ENCODE measurements at regions not wholly inside any gene's neighbourhood (a gene's known extent, or its start where the extent isn't known, plus 50 kb on each side); places are given as distances from the start of the nearest gene placed in this dataset.

GRCh38 chr3:72307438-72308115 is 522.6 kb upstream of the PROK2 start:
- Histone ChIP-seq H3F3A (ENCODE audit: insufficient read depth) (no peaks in the 10 kb centered on the region), H2AFZ (ENCODE audit: low read depth, low read length, severe bottlenecking) (no peak overlapping the region), H3K79me2 (ENCODE audit: insufficient read depth, low read length) (no peaks in the 10 kb centered on the region), H4K20me1 (ENCODE audit: low read depth, low read length) (no peaks in the 10 kb centered on the region), H3K9me2 (replicated peaks; ENCODE audit: insufficient read depth, low read length) (no peaks in the 10 kb centered on the region), H3K27ac (ENCODE audit: low read depth, low read length) (no peak overlapping the region), H3K4me3 (ENCODE audit: insufficient read depth, low read length, poor library complexity, severe bottlenecking) (no peak overlapping the region), H3K4me2 (ENCODE audit: low read depth, low read length, poor library complexity, severe bottlenecking) (no peak overlapping the region), H3K27me3 (ENCODE audit: low read length) (no peaks in the 10 kb centered on the region), H3K9me3 (ENCODE audit: insufficient read depth, low read length) (no peaks in the 10 kb centered on the region), H3K9ac (ENCODE audit: low read length) (no peak overlapping the region), H3K36me3 (ENCODE audit: low read length) (no peaks in the 10 kb centered on the region)
- TF ChIP-seq CTCF (IDR thresholded peaks at IDR 0.05; ENCODE audit: insufficient read depth, low read length, poor library complexity, severe bottlenecking): no peak
- TF ChIP-seq EZH2phosphoT487 (conservative IDR thresholded peaks at IDR 0.05; ENCODE audit: low read length): no peak

DNA sequence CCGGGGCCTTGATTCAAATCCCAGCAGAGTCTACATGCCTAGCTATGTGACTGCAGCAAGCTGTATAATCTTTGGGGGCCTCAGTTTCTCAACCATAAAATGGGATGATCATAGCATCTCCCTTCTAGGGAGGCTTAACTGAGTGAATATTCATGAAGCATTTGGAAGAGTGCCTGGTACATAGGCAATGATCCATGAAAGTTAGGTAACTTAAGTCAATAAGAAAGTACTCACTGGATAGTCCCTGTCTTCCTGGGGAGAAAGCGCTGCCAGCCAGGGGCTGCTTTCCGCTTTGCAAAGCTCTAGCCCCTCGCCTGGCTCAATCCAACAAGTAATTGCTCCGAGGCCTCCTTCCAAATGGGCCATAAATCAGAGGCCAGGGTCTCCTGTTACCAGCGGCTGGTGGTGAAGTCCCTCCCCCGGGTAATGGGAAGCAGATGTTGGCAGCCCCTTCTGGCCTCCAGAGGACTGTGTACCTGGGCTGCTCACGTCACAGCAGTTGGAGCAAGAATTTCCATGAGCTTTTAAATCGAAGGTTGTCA is 521.9 kb upstream of the PROK2 start:
- no peaks in the 10 kb centered on the region for H3K27me3 ChIP-seq (ENCODE audit: low read length)
- no peaks in the 10 kb centered on the region for H3K79me2 ChIP-seq (ENCODE audit: insufficient read depth, low read length)
- H3K4me2 ChIP-seq (ENCODE audit: low read depth, low read length, poor library complexity, severe bottlenecking): no peak overlapping the region
- H3F3A ChIP-seq (ENCODE audit: insufficient read depth): no peaks in the 10 kb centered on the region
- H3K9me2 ChIP-seq (replicated peaks; ENCODE audit: insufficient read depth, low read length): no peaks in the 10 kb centered on the region
- no peaks in the 10 kb centered on the region for H4K20me1 ChIP-seq (ENCODE audit: low read depth, low read length)
- no peak overlapping the region for H3K9ac ChIP-seq (ENCODE audit: low read length)
- no peaks in the 10 kb centered on the region for H3K36me3 ChIP-seq (ENCODE audit: low read length)
- no peak overlapping the region for H3K4me3 ChIP-seq (ENCODE audit: insufficient read depth, low read length, poor library complexity, severe bottlenecking)
- H3K9me3 ChIP-seq (ENCODE audit: insufficient read depth, low read length): no peaks in the 10 kb centered on the region
- no peak for TF ChIP-seq EZH2phosphoT487 (conservative IDR thresholded peaks at IDR 0.05; ENCODE audit: low read length)
- no peak overlapping the region for H2AFZ ChIP-seq (ENCODE audit: low read depth, low read length, severe bottlenecking)
- no peak overlapping the region for H3K27ac ChIP-seq (ENCODE audit: low read depth, low read length)

DNA sequence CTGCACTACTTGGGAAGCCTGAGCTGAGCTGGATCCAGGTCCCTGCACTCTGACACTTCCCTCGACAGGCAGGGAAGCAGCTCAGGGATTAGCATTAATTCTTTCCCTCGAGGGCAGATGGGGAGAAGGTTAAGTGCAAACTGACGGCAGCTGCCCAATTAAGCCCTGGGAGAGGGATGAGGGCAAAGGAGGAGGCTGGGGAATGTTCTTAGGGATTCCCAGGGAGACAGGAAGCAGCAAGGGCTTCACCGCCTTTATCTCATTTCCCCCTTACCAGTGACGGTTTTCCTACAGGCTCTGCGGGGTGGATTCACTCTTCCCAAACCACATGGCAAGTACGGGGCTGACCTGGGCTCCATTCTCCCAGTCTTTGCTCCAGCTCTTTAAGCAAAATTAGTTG is 519.0 kb upstream of the PROK2 start:
- TF ChIP-seq EZH2phosphoT487 (conservative IDR thresholded peaks at IDR 0.05; ENCODE audit: low read length) (no peak), CTCF (IDR thresholded peaks at IDR 0.05; ENCODE audit: insufficient read depth, low read length, poor library complexity, severe bottlenecking) (no peak)
- Histone ChIP-seq H3K36me3 (ENCODE audit: low read length) (no peaks in the 10 kb centered on the region), H3K79me2 (ENCODE audit: insufficient read depth, low read length) (no peaks in the 10 kb centered on the region), H2AFZ (ENCODE audit: low read depth, low read length, severe bottlenecking) (no peak overlapping the region), H4K20me1 (ENCODE audit: low read depth, low read length) (no peaks in the 10 kb centered on the region), H3K4me3 (ENCODE audit: insufficient read depth, low read length, poor library complexity, severe bottlenecking) (no peak overlapping the region), H3K9ac (ENCODE audit: low read length) (no peak overlapping the region), H3K9me3 (ENCODE audit: insufficient read depth, low read length) (no peaks in the 10 kb centered on the region), H3K4me2 (ENCODE audit: low read depth, low read length, poor library complexity, severe bottlenecking) (no peak overlapping the region), H3K27me3 (ENCODE audit: low read length) (no peaks in the 10 kb centered on the region), H3F3A (ENCODE audit: insufficient read depth) (no peaks in the 10 kb centered on the region), H3K9me2 (replicated peaks; ENCODE audit: insufficient read depth, low read length) (no peaks in the 10 kb centered on the region), H3K27ac (ENCODE audit: low read depth, low read length) (no peak overlapping the region)

GRCh38 chr3:72301779-72302178 is 516.8 kb upstream of the PROK2 start:
- Histone ChIP-seq H3F3A (ENCODE audit: insufficient read depth) (no peaks in the 10 kb centered on the region), H4K20me1 (ENCODE audit: low read depth, low read length) (no peaks in the 10 kb centered on the region), H3K27me3 (ENCODE audit: low read length) (no peaks in the 10 kb centered on the region), H3K4me2 (ENCODE audit: low read depth, low read length, poor library complexity, severe bottlenecking) (no peak overlapping the region), H3K9ac (ENCODE audit: low read length) (no peak overlapping the region), H3K4me3 (ENCODE audit: insufficient read depth, low read length, poor library complexity, severe bottlenecking) (no peak overlapping the region), H3K9me3 (ENCODE audit: insufficient read depth, low read length) (no peaks in the 10 kb centered on the region), H3K27ac (ENCODE audit: low read depth, low read length) (no peak overlapping the region), H3K9me2 (replicated peaks; ENCODE audit: insufficient read depth, low read length) (no peaks in the 10 kb centered on the region), H2AFZ (ENCODE audit: low read depth, low read length, severe bottlenecking) (no peak overlapping the region), H3K79me2 (ENCODE audit: insufficient read depth, low read length) (no peaks in the 10 kb centered on the region), H3K36me3 (ENCODE audit: low read length) (no peaks in the 10 kb centered on the region)
- no peak for TF ChIP-seq CTCF (IDR thresholded peaks at IDR 0.05; ENCODE audit: insufficient read depth, low read length, poor library complexity, severe bottlenecking)
- no peak for TF ChIP-seq EZH2phosphoT487 (conservative IDR thresholded peaks at IDR 0.05; ENCODE audit: low read length)

All from SU-DHL-6 (cell line).